ENCODE measurements at regions not wholly inside any gene's neighbourhood (a gene's known extent, or its start where the extent isn't known, plus 50 kb on each side); places are given as distances from the start of the nearest gene placed in this dataset.

DNA sequence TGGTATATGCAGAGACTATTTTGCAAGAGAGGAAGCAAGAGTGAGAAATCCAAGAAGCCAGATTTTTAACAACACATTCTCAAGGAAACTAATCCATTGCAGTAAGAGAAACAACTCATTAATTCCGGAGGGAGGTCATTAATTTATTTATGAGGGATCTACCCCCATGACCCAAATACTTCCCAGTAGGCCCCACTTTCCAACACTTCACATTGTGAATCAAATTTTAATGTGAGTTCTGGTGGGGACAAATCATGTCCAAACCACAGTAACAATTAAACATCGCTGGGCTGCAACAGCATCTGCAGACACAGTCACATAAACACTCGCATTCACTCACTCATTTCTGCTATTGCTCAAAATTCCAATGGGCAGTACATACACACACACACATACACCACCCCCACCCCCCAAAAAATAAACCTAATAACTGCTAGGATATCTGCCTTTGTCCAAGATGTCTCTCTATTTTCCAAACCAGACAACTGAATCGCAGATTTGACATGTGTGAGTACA is 1483.7 kb downstream of the PCDH9 start:
- no peaks in the 10 kb centered on the region for H3K79me2 ChIP-seq (ENCODE audit: insufficient read depth, low read length)
- no peak overlapping the region for H3K4me3 ChIP-seq (replicated peaks in 1 of 2; ENCODE audit: low read depth in 1 of 2, low read length in 2 of 2)
- ChIA-PET RAD21 (ENCODE audit: low non-redundant PET in 1 of 2, low total read pairs in 2 of 2, uncharacterized antibody in 2 of 2, unreplicated experiment in 2 of 2) (no interaction called here), POLR2A (no interaction called here), CTCF (no interaction called here)
- H3K27ac ChIP-seq (ENCODE audit: low read depth, low read length): no peak overlapping the region
- intact Hi-C loops (cut with micrococcal nuclease): no loop called here
- H4K20me1 ChIP-seq (ENCODE audit: insufficient read depth): no peaks in the 10 kb centered on the region
- H2AFZ ChIP-seq (ENCODE audit: low read depth, low read length, poor library complexity, severe bottlenecking): no peak overlapping the region
- DNase-seq (ENCODE audit: low read depth, low spot score): no peak
- H3K9ac ChIP-seq (ENCODE audit: low read length): no peak overlapping the region
- no peaks in the 10 kb centered on the region for H3K9me2 ChIP-seq (ENCODE audit: insufficient read depth)
- no peak for TF ChIP-seq RAD21 (IDR thresholded peaks at IDR 0.05; ENCODE audit: low read depth)
- TF ChIP-seq YY1 (IDR thresholded peaks at IDR 0.05; ENCODE audit: extremely low read depth, insufficient replicate concordance, low read depth, low read length): no peak
- TF ChIP-seq POLR2AphosphoS5 (IDR thresholded peaks at IDR 0.05; ENCODE audit: low read depth, low read length): no peak
- no peak for TF ChIP-seq CBX3 (IDR thresholded peaks at IDR 0.05; ENCODE audit: low read depth)
- TF ChIP-seq ZFX (IDR thresholded peaks at IDR 0.05): no peak
- no peak for TF ChIP-seq SP1 (IDR thresholded peaks at IDR 0.05; ENCODE audit: low read depth)
- no peak for TF ChIP-seq ELF1 (IDR thresholded peaks at IDR 0.05; ENCODE audit: borderline replicate concordance, low read depth)
- TF ChIP-seq TCF7L2 (IDR thresholded peaks at IDR 0.05; ENCODE audit: borderline replicate concordance, extremely low read depth, insufficient read depth, insufficient read length): no peak
- TF ChIP-seq, protein P1, sequence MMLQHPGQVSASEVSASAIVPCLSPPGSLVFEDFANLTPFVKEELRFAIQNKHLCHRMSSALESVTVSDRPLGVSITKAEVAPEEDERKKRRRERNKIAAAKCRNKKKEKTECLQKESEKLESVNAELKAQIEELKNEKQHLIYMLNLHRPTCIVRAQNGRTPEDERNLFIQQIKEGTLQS (IDR thresholded peaks at IDR 0.05): no peak
- no peak for TF ChIP-seq MAX (IDR thresholded peaks at IDR 0.05)
- no peak for TF ChIP-seq CEBPB (IDR thresholded peaks at IDR 0.05; ENCODE audit: low read depth)
- TF ChIP-seq SRF (IDR thresholded peaks at IDR 0.05; ENCODE audit: low read depth): no peak
- no peak for TF ChIP-seq SIN3A (IDR thresholded peaks at IDR 0.05; ENCODE audit: low read depth)
- TF ChIP-seq POLR2A (IDR thresholded peaks at IDR 0.05; ENCODE audit: borderline replicate concordance, extremely low read depth, insufficient read depth, insufficient read length): no peak
- TF ChIP-seq EZH2phosphoT487 (IDR thresholded peaks at IDR 0.05; ENCODE audit: borderline replicate concordance): no peak
- no peak for TF ChIP-seq REST (IDR thresholded peaks at IDR 0.05; ENCODE audit: low read depth)
- no peak for TF ChIP-seq ZBTB33 (IDR thresholded peaks at IDR 0.05; ENCODE audit: extremely low read depth, insufficient replicate concordance, low read length)
- no peak overlapping the region for H3K4me2 ChIP-seq (ENCODE audit: low read length)
- H3K9me3 ChIP-seq (ENCODE audit: control insufficient read depth in 1 of 2, insufficient read depth in 1 of 2, low read depth in 1 of 2, low read length in 2 of 2): no peaks in the 10 kb centered on the region
- no peaks in the 10 kb centered on the region for H3K36me3 ChIP-seq (ENCODE audit: control insufficient read depth in 1 of 2, insufficient read depth in 2 of 2, low read length in 2 of 2)
- no peak for ATAC-seq
- no peaks in the 10 kb centered on the region for H3K4me1 ChIP-seq (ENCODE audit: control insufficient read depth in 1 of 2, insufficient read depth in 2 of 2, low read length in 2 of 2)
- H3K27me3 ChIP-seq (ENCODE audit: insufficient read depth, low read length): no peaks in the 10 kb centered on the region
- BruUV-seq (replicated peaks): no TSS peak

Measured in HCT116 (cell line).